ENCODE measurements at regions not wholly inside any gene's neighbourhood (a gene's known extent, or its start where the extent isn't known, plus 50 kb on each side); places are given as distances from the start of the nearest gene placed in this dataset.
"Not testable (repeated sequence)": the region's sequence is repeated elsewhere in the genome, so short reads cannot be mapped to it uniquely, and the experiment has no call there.

DNA sequence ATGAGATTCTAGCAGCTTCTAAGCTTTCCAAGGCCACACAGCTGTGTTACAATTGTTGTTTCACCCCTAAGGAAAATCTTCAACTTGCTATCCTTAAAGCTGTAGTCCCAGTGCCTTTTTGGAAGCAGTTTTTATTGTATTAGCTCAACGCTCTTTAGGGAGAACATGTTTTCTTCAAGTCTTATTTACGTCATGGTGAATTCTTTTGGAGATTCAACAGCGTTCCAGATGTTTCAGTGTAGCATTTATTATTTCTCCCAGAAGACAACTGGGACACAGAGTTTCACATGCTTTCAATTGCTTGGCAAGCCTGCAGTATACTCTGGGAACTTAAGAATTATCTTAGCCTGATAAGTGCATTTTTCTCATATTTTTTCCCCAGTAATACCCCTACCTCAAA, 888.3 kb downstream of the PLOD2 start:
- DNase-seq (ENCODE audit: low spot score), result no peak

DNA sequence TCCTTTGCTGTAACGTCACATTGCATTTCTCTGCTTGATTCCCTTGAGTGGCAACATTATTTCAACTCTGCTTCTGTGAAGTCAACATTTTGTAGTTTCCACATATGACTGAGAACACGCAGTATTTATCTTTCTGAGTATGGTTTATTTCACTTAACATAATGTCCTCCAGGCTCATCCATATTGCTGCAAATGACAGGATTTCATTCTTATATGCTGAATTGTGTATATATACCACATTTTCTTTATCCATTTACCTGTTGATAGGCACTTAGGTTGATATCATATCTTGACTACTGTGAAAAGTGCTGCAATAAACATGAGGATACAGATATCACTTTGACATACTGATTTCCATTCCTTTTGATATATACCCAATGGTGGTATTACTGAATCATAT, 878.5 kb downstream of the PLOD2 start:
- no peak for DNase-seq (ENCODE audit: low spot score)

DNA sequence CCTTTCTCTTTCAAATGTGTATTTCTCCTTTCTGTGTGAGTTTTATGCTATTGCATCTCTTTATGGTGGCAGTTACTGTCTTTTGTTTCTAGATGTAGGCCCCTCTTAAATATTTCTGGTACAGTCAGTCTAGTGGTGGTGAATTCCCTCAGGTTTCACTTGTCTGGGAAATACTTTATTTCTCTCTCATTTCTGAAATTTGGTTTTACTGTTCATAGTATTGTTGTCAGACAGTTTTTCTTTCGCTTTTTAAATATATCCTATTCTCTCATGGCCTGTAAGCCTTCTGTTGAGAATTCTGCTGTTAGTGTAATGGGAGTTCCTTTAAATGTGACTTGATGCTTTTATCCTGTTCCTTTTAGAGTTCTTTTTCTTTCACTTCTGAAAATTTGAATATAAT, 874.0 kb downstream of the PLOD2 start:
- no peak for DNase-seq (ENCODE audit: low spot score)

DNA sequence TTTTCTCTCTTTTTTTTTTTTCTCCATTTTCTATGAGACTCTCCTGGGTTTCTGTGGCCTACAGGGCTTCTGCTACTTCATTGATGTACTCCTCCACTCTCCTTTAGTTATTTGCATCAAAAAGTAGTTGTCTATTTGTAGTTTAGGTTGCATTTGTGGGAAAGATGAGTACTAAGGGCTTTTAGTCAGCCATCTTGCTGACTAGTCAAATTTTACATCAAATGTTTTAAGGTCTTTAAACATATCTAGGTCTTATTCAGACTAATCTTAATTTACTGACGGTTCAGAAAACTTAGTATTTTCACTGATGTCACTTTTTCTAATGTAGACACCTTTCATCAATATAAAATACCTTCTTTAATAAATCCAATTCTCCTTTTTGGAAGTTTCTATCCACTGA, 871.0 kb downstream of the PLOD2 start:
- DNase-seq (ENCODE audit: low spot score), result no peak

DNA sequence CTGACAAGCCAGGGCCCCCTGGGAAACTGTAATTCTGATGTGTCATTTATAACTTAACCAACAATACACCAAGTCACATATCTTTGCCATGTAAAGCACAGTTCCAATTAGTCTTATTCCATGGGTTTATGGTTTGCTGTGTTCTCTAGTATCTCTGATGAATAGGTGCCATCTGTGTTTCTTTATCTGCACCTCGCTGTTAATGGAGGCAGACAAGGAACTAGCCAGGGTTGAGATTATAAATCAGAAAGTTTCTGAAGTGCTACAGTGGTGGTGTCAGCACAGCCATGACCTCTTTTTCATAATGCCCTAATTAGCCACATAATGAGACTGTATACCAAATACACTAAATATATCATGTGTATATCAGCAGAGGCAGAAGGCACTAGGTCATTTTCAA, 866.4 kb downstream of the PLOD2 start:
- no peak for DNase-seq (ENCODE audit: low spot score)

DNA sequence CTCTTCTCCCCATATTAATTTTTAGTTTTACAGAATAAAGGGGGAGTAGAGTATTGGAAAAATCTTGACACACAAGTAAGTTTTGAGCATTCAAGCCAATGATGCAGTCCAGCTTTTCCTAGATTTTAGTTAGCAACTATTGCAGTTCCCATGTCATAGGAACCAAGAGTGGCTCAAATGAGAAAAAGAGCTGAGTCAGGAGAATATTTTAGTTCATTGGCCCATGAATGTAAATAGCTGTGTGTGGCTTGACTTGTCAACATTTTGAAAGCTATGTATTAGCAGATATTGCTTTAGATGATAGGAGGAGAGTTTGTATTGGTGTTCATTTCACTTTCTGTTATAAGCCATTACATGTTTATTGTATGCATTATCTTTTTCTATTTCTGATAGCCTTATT, 853.7 kb downstream of the PLOD2 start:
- no peak for DNase-seq (ENCODE audit: low spot score)

DNA sequence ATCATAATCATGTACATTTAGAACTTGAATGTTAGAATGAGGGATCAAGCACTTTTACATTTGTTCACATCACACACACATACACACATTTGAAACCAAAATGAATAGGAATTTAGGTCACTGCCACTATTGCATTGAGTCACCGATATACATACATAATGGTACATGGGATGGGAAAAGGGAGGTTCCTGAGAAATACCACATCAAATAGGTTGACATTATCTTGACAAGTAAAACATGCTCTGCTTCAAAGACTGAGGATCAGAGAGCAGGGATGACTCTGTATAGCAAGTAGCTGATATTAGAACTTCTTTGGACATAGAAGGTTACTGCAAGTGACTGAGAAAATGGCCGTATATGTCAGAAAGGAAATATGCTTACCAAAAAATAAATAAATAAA, 847.2 kb downstream of the PLOD2 start:
- no peak for DNase-seq (ENCODE audit: low spot score)

DNA sequence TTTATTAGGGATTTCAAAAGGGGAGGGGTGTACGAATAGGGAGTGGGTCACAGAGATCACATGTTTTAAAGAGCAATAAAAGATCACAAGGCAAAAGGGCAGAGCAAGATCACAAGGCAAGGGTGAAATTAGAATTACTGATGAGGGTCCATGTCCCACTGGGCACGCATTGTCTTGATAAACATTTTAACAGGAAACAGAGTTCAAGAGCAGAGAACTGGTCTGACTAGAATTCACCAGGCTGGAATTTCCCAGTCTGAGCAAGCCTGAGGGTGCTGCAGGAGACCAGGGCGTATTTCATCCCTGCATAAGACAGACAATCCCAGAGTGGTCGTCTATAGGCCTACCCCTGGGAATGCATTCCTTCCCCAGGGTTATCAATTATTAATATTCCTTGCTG, 844.7 kb downstream of the PLOD2 start:
- DNase-seq (ENCODE audit: low spot score), result not testable (repeated sequence)

DNA sequence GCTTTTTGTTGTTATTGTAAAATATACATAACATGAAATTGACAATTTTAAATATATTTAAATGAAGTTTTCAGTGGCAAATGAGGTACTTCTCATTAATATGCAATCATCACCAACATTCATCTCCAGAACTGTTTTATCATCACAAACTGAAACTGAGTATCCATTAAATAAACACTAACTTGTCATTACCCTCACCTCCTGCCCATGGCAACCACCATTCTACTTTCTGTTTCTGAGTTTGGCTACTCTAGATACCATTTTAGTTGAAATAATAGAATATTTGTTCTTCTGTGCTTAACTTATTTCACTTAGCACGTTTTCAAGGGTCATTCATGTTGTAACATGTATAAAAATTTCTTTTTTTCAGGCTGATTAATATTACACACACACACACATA, 834.3 kb downstream of the PLOD2 start:
- DNase-seq (ENCODE audit: low spot score), result no peak

DNA sequence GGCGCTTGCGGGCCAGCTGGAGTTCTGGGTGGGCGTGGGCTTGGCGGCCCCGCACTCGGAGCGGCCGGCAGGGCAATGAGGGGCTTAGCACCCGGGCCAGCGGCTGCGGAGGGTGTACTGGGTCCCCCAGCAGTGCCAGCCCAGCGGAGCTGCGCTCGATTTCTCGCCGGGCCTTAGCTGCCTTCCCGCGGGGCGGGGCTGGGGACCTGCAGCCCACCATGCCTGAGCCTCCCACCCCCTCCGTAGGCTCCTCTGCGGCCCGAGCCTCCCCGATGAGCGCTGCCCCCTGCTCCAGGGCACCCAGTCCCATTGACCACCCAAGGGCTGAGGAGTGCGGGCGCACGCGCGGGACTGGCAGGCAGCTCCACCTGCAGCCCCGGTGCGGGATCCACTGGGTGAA, 827.6 kb downstream of the PLOD2 start:
- DNase-seq (ENCODE audit: low spot score), result not testable (repeated sequence)

DNA sequence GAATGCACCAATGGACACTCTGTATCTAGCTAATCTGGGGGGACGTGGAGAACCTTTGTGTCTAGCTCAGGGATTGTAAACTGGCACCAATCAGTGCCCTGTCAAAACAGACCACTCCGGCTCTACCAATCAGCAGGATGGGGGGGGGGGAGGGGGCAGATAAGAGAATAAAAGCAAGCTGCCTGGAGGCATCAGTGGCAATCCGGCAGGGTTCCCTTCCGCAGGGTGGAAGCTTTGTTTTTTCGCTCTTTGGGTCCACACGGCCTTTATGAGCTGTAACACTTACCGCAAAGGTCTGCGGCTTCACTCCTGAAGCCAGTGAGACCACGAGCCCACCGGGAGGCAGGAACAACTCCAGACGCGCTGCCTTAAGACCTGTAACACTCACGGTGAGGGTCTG, 827.1 kb downstream of the PLOD2 start:
- DNase-seq (ENCODE audit: low spot score), result no peak

DNA sequence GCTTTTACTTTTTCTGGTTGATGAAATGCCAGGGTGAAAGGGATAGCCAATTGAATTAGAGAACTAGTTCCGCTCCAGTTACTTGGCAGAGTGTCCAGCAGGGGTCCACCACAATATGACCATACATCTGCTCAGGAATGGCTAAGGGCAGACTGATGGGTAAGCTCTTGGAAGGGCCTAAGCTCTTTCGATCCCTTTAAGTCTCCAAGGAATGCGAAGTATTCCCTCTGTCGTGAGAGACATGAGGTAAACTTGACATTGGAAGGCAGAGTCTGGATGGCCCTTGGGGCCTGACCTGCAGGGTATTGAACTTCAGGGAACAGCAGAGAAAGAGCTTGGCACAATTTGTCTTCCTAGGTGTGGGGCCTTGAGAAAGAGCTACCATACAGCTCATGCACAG, 805.8 kb downstream of the PLOD2 start:
- no peak for DNase-seq (ENCODE audit: low spot score)

DNA sequence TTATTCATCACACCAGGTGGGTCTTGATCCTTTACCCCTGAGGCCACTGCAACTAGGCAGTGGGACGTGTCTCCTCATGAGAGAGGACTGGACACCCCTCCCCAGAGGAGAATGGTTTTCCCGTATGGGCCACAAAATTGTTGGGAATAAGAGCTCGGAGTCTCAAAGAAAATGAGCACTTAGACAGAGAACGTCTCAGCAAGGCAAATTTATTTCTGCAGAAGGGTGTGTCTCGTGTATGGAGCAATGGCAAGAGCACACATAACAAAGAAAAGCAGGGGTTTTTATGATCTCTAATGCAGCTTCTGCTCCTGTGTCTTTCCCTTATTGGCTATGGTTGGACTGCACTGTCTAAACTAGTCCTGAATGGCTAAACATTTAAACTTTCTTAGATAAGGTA, 803.5 kb downstream of the PLOD2 start:
- no peak for DNase-seq (ENCODE audit: low spot score)

DNA sequence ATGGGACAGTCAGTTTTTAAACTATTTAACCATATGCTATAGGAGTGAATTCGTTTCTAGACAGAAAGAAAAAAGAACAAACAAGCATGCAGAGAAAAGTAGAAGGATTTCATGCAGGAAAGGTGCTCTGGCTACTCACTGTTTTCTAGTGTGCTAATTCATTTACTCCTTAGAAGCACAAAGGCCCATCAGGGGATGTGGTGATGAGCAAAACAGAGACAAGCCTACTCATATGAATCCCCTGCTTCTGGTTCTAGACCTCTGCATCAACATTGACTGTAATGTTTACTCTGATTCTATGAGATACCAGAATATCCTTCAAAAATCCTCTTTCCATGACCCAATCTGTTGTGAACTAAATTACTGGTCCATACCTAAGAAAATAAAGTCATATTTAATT, 801.9 kb downstream of the PLOD2 start:
- no peak for DNase-seq (ENCODE audit: low spot score)

DNA sequence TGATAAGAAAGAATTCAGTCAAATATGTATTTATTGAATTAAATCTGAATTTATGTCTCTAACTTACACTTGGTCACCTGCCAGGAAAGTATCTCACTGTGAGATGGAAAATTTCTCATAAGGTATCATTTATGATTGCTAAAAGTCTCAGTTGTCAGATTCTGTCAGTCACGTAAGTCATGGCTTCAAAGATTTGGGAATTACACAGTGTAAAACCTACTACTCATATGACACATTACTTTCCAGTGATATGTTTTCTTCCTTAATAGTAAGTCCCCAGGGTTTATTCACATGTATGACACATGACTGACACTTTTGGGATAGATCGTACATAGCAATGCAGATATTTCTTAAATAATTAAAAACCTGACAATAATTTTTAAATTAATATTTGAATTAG, 792.2 kb downstream of the PLOD2 start:
- DNase-seq (ENCODE audit: low spot score), result no peak

DNA sequence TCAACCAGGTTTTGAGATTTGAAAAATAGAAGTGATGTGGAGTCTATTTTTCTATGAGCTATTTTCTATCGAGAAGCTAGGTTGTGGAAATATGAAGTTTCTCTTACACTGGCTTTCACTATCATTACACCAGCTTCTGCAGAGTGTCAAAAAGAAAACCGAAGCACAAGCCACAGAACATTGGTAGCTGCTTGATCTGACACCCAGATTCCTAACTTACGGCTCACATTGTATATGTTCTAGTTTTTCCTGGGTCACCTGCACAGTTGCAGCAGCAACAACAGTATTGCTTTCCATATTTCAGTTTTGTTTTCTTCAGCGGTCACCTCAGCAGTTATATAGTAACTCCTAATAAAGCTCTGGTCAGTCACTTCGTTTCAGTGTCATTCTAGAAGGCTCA, 790.1 kb downstream of the PLOD2 start:
- DNase-seq (ENCODE audit: low spot score), result no peak

DNA sequence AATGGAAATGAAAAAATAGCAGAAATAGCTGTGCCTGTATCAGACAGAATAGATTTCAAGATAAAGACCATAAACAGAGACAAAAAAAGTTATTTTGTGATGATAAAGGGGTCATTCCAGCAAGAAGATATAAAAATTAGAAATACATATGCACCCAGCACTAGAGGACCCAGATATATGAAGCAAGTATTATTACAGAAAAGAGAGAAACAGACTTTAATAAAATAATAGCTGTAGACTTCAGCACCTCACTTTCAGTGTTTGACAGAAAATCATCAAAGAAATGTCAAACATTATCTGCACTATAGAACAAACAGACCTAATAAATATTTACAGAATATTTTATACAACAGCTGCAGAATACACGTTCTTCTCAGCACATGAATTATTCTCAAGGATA, 783.7 kb downstream of the PLOD2 start:
- no peak for DNase-seq (ENCODE audit: low spot score)

DNA sequence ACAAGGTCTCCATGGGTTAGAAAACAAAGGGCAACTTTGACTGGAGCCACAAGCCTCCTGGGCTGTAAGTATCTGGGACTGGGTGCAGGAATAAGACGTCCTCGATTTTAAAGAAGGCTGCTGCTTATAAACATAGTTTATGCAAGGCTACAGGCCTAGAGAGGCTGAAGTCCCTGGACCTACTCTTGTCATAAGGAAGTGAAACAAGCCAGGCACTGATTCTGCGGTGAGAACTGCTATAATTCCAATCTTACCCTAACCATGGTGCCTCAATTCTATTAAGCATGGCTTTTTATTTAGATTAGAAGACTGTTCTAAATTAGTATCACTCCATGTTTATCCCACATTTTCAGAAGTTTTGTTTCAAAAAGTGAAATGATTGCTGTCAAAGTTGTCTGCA, 777.6 kb downstream of the PLOD2 start:
- DNase-seq (ENCODE audit: low spot score), result no peak

DNA sequence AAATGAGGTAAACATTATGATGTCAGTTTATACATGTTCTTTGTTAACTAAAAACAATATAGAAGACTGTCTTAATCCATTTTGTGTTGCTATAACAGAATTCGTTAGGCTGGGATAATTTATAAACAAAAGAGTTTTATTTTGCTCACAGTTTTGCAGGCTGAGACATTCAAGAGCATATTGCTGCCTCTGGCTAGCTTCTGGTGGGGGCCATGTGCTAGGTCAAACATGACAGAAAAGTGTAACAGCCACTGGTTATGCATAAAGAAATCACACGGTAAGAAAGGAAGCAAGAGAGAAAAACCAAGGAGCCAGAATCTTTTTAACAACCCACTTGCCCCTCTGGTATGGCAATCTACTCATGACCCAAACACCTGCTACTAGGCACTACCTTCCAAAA, 776.7 kb downstream of the PLOD2 start:
- no peak for DNase-seq (ENCODE audit: low spot score)

DNA sequence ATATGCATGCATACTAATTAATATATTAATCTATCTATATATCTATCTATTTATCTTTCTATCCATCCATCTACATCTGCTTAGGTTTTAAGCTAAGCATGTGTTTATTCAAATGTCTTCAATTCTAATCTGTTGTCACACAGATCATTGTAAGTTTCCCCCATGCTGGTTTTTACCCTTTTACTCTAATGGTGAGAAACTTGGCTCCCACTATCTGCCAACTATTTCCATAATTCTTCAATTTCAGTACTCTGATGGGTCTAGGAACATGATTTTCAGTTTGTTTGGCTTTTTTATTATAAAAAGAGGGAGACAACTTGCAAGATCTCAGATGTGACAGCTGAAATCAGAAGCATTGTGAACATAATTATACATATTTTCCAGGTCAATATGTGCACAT, 773.8 kb downstream of the PLOD2 start:
- DNase-seq (ENCODE audit: low spot score), result no peak

DNA sequence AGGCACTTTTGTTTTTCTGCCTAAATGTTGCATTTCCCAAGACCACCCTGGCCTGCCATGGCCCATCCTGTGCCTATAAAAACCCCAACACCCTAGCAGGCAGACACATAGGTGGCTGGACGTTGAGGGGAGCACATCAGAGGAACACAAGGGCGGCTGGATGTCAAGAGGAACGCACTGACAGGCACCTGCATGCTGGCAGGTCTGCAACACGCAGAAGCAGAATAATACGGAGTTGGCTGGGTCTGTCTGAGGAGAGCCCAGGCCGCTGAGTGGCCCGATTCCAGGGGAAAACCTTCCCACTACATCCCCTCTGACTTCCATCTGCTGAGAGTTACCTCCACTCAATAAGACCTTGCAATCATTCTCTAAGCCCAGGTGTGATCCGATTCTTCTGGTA, 765.6 kb downstream of the PLOD2 start:
- no peak for DNase-seq (ENCODE audit: low spot score)

DNA sequence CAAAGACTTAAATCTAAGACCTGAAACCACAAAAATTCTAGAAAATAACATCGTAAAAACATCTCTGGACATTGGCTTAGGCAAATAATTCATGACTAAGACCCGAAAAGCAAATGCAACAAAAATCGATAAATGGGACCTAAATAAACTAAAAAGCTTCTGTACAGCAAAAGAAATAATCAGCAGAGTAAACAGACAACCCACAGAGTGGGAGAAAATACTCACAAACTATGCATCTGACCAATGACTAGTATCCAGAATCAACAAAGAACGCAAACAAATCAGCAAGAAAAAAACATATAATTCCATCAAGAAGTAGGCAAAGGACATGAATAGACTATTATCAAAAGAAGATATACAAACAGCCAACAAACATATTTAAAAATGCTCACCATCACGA, 749.4 kb downstream of the PLOD2 start:
- DNase-seq (ENCODE audit: low spot score), result no peak

DNA sequence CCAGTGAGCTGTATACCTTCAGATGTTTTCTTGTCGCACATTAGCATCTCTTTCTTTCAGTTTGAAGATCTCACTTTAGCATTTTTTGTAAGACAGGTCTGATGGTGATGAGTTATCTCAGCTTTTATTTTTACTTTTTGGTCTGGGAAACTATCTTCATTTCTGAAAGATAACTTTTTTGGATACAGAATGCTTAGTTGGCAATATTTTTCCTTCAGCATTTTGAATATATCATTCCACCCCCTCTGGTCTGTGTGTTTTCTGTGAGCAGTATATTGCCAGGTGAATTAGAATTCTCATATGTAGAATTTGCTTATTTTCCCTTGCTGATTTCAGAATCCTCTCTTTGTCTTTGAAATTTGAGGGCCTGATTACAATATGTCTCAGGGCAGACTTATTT, 743.3 kb downstream of the PLOD2 start:
- DNase-seq (ENCODE audit: low spot score), result no peak

DNA sequence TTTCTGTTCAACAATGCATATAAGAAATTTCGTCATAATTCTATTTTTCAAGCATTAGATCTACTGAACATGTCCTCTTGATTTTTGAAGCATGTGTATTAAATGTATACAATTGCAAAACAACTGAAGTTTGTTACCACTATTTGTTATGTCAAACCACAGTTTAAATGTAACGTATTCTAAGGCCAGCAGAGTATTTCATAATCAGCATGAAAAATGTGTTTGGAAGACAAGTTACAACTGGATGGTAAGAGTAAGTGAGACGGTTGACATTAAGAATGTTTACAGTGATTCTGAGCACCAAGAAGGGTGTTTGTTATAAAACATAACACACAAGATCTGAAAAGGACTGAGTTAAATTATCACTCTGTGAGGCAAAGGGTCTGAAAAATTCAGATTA, 738.4 kb downstream of the PLOD2 start:
- DNase-seq (ENCODE audit: low spot score), result no peak

DNA sequence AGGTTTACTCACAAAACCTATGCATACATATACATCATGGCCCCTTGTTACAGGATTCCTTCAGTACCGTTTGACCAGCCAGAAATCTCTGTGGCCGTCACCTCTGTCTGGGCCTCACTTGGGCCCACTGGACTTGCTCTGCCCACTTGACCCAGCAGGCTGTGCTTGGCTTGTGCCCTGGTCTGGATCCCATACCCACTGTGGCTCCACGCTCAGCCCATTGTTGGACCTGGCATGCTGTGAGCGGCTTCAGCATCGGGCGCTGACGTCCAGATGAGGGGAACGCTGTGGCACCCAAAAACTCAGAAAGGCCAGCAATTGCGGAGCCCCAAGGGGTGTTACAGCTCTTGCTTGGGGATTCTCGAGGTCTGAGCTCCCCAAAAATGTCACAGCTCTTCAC, 733.6 kb downstream of the PLOD2 start:
- DNase-seq (ENCODE audit: low spot score), result no peak

DNA sequence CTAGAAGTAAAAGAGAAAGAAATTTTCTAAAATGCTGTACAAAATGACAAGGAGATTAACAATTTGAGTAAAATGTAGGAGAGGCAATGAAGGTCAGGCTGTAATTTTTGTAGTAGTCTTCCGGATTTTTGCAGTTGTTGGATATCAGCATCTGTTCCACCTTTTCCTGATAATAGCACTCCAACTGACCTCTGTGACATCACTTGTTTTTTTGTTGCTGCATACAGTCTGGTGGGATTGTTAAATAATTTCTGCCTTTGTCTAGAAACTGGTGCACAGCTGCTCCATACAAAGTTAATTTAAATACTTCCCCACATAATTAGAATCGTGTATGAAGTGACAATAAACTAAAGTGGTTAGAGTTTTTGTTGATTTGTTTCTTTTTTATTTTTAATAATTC, 731.4 kb downstream of the PLOD2 start:
- no peak for DNase-seq (ENCODE audit: low spot score)

Measured in COLO829 (cell line).